SU-DHL-6 (cell line): ENCODE measurements at regions not wholly inside any gene's neighbourhood (a gene's known extent, or its start where the extent isn't known, plus 50 kb on each side); places are given as distances from the start of the nearest gene placed in this dataset.

Source experiments
- H2AFZ ChIP-seq: fragments of 200-600 bp; sonication (generic); 2 replicates; pipeline ENCODE4 v1.6.1; 2014; ENCODE audit warnings: low read depth, mild to moderate bottlenecking, moderate library complexity, mixed read lengths, antibody characterized with exemption, low read length; ENCODE audit not compliant: severe bottlenecking
- H3F3A ChIP-seq: fragments of 200-600 bp; shearing (Covaris generic); 2 replicates; pipeline ENCODE4 v1.6.0; 2016; ENCODE audit warnings: antibody characterized with exemption, mild to moderate bottlenecking; ENCODE audit not compliant: insufficient read depth
- H3K27ac ChIP-seq: fragments of 200-600 bp; sonication (generic); 2 replicates; pipeline ENCODE4 v1.5.1; 2016; ENCODE audit warnings: low read depth, mild to moderate bottlenecking, low read length, moderate library complexity, mixed read lengths
- H3K27me3 ChIP-seq: fragments of 200-600 bp; sonication (generic), shearing (Covaris generic); 2 replicates; pipeline ENCODE4 v1.6.0; 2014; ENCODE audit warnings: mild to moderate bottlenecking, low read length
- H3K36me3 ChIP-seq: fragments of 200-600 bp; sonication (generic); 2 replicates; pipeline ENCODE4 v1.6.1; 2014; ENCODE audit warnings: mild to moderate bottlenecking, low read length, mixed read lengths
- H3K4me2 ChIP-seq: fragments of 300-600, 200-600 bp; shearing (Covaris generic), sonication (generic); 2 replicates; pipeline ENCODE4 v1.6.0; 2014; ENCODE audit warnings: low read length, low read depth, mild to moderate bottlenecking; ENCODE audit not compliant: poor library complexity, severe bottlenecking
- H3K4me3 ChIP-seq: fragments of 200-600 bp; sonication (generic); 2 replicates; pipeline ENCODE4 v1.5.1; 2014; ENCODE audit warnings: antibody characterized with exemption, low read length, mild to moderate bottlenecking, mixed read lengths; ENCODE audit not compliant: insufficient read depth, poor library complexity, severe bottlenecking
- H3K79me2 ChIP-seq: fragments of 200-600 bp; sonication (generic); 2 replicates; pipeline ENCODE4 v1.6.1; 2014; ENCODE audit warnings: mild to moderate bottlenecking, low read length, moderate library complexity; ENCODE audit not compliant: insufficient read depth
- H3K9ac ChIP-seq: fragments of 200-600 bp; sonication (generic); 2 replicates; pipeline ENCODE4 v1.7.0; 2014; ENCODE audit warnings: mild to moderate bottlenecking, low read length
- H3K9me2 ChIP-seq: fragments of 200-600 bp; sonication (generic); replicated peaks from 2 replicates; pipeline ENCODE4 v1.6.1; 2014; ENCODE audit warnings: low read length; ENCODE audit not compliant: insufficient read depth
- H3K9me3 ChIP-seq: fragments of 200-600 bp; sonication (generic); 2 replicates; pipeline ENCODE4 v1.6.1; 2014; ENCODE audit warnings: low read length, mixed read lengths; ENCODE audit not compliant: insufficient read depth
- H4K20me1 ChIP-seq: fragments of 200-600 bp; sonication (generic); 2 replicates; pipeline ENCODE4 v1.6.1; 2014; ENCODE audit warnings: low read depth, mild to moderate bottlenecking, antibody characterized with exemption, low read length, moderate library complexity, mixed read lengths
- EZH2phosphoT487 ChIP-seq: fragments of 200-600 bp; sonication (generic), shearing (Covaris generic); conservative IDR thresholded peaks from 2 replicates; pipeline ENCODE4 v1.6.1; 2018; ENCODE audit warnings: mild to moderate bottlenecking, antibody characterized with exemption, low read length, moderate library complexity, mixed read lengths
- TF ChIP-seq, protein P1 (sequence below): fragments of 200-600 bp; sonication (generic); IDR thresholded peaks from one replicate; pipeline ENCODE4 v1.5.1; 2017; ENCODE audit warnings: antibody characterized with exemption, mild to moderate bottlenecking, low read length, moderate library complexity; ENCODE audit not compliant: insufficient read depth, poor library complexity, severe bottlenecking

DNA sequence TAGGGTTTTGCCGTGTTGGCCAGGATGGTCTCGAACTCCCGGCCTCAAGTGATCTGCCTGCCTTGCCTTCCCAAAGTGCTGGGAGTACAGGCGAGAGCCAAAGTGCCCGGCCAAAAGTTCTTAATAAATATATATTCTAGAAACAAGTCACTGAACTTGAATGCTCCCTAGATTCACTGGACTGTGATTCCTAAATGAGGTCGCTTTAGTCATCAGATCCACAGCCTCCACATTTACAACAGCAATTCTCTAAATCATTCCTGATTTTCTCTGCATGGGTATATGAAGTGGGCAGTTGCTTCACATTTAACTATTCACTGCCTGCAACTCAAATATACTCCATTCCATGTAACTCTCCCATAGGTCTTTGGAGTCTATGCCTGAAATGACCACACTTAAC, 813.0 kb downstream of the GALC start:
- H2AFZ ChIP-seq: no peak overlapping the region
- H3K4me2 ChIP-seq: no peak overlapping the region
- no peaks in the 10 kb centered on the region for H3K9me2 ChIP-seq
- H4K20me1 ChIP-seq: no peaks in the 10 kb centered on the region
- no peak overlapping the region for H3K4me3 ChIP-seq
- no peaks in the 10 kb centered on the region for H3K36me3 ChIP-seq
- no peak overlapping the region for H3K9ac ChIP-seq
- H3K79me2 ChIP-seq: no peaks in the 10 kb centered on the region
- H3F3A ChIP-seq: no peaks in the 10 kb centered on the region
- no peaks in the 10 kb centered on the region for H3K9me3 ChIP-seq
- H3K27ac ChIP-seq: no peak overlapping the region
- H3K27me3 ChIP-seq: no peaks in the 10 kb centered on the region
- TF ChIP-seq, protein P1, sequence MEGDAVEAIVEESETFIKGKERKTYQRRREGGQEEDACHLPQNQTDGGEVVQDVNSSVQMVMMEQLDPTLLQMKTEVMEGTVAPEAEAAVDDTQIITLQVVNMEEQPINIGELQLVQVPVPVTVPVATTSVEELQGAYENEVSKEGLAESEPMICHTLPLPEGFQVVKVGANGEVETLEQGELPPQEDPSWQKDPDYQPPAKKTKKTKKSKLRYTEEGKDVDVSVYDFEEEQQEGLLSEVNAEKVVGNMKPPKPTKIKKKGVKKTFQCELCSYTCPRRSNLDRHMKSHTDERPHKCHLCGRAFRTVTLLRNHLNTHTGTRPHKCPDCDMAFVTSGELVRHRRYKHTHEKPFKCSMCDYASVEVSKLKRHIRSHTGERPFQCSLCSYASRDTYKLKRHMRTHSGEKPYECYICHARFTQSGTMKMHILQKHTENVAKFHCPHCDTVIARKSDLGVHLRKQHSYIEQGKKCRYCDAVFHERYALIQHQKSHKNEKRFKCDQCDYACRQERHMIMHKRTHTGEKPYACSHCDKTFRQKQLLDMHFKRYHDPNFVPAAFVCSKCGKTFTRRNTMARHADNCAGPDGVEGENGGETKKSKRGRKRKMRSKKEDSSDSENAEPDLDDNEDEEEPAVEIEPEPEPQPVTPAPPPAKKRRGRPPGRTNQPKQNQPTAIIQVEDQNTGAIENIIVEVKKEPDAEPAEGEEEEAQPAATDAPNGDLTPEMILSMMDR: no peak
- TF ChIP-seq EZH2phosphoT487: no peak

DNA sequence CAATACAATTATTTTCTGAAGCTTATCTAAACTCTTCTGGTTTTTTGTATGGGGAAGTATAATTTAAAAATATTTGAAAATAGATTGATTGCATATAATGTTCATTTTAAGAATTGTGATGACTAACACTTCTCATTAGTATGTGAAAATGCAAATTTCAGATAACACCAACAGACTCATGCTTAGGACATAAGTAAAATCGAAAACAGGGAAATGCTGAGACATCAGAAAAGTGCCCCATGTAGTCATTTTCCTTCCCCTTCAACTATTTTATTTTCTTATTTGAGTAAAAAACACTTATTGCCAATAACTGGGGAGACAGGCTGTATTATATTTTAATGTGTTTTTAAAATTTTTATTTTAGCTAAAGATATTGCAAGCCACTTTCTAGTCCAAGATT, 814.7 kb downstream of the GALC start:
- H3K9me3 ChIP-seq: no peaks in the 10 kb centered on the region
- H4K20me1 ChIP-seq: no peaks in the 10 kb centered on the region
- no peak overlapping the region for H3K27ac ChIP-seq
- H3F3A ChIP-seq: no peaks in the 10 kb centered on the region
- TF ChIP-seq, protein P1: no peak
- TF ChIP-seq EZH2phosphoT487: no peak
- H3K4me2 ChIP-seq: no peak overlapping the region
- H3K9ac ChIP-seq: no peak overlapping the region
- H3K4me3 ChIP-seq: no peak overlapping the region
- no peaks in the 10 kb centered on the region for H3K9me2 ChIP-seq
- no peaks in the 10 kb centered on the region for H3K36me3 ChIP-seq
- H3K27me3 ChIP-seq: no peaks in the 10 kb centered on the region
- no peak overlapping the region for H2AFZ ChIP-seq
- no peaks in the 10 kb centered on the region for H3K79me2 ChIP-seq

DNA sequence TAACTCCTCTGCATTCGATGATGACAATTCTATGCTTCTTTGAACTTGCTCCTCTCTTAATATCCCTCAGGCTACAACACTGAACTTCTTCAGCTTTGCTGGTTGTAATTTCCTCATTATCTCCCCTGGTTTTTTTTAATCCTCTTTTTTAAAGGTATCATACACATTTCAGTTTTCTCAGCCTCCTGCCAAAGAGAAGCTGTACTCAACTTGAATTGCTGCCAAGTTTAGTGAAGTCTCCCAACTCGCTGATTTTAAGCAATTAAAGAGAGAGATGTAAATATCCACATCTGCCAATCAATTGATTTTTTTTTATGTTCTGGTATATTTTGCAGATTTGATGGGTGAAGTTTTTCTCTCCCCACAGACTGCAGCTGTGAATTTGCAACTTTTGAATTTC, 817.8 kb downstream of the GALC start:
- Histone ChIP-seq H4K20me1 (no peaks in the 10 kb centered on the region), H3K9me3 (no peaks in the 10 kb centered on the region), H3F3A (no peaks in the 10 kb centered on the region), H3K4me2 (no peak overlapping the region), H3K36me3 (no peaks in the 10 kb centered on the region), H3K27me3 (no peaks in the 10 kb centered on the region; the same call in 1 of the 2 replicates), H3K79me2 (no peaks in the 10 kb centered on the region), H3K4me3 (no peak overlapping the region), H3K9ac (no peak overlapping the region), H3K9me2 (no peaks in the 10 kb centered on the region), H2AFZ (no peak overlapping the region), H3K27ac (no peak overlapping the region)
- no peak for TF ChIP-seq EZH2phosphoT487
- TF ChIP-seq, protein P1: no peak
